ENCODE measurements at regions not wholly inside any gene's neighbourhood (a gene's known extent, or its start where the extent isn't known, plus 50 kb on each side); places are given as distances from the start of the nearest gene placed in this dataset.

- TF ChIP-seq, protein P1, sequence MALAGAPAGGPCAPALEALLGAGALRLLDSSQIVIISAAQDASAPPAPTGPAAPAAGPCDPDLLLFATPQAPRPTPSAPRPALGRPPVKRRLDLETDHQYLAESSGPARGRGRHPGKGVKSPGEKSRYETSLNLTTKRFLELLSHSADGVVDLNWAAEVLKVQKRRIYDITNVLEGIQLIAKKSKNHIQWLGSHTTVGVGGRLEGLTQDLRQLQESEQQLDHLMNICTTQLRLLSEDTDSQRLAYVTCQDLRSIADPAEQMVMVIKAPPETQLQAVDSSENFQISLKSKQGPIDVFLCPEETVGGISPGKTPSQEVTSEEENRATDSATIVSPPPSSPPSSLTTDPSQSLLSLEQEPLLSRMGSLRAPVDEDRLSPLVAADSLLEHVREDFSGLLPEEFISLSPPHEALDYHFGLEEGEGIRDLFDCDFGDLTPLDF (CRISPR knock-in tag; IDR thresholded peaks at IDR 0.05), result no peak
- TF ChIP-seq, protein P2, sequence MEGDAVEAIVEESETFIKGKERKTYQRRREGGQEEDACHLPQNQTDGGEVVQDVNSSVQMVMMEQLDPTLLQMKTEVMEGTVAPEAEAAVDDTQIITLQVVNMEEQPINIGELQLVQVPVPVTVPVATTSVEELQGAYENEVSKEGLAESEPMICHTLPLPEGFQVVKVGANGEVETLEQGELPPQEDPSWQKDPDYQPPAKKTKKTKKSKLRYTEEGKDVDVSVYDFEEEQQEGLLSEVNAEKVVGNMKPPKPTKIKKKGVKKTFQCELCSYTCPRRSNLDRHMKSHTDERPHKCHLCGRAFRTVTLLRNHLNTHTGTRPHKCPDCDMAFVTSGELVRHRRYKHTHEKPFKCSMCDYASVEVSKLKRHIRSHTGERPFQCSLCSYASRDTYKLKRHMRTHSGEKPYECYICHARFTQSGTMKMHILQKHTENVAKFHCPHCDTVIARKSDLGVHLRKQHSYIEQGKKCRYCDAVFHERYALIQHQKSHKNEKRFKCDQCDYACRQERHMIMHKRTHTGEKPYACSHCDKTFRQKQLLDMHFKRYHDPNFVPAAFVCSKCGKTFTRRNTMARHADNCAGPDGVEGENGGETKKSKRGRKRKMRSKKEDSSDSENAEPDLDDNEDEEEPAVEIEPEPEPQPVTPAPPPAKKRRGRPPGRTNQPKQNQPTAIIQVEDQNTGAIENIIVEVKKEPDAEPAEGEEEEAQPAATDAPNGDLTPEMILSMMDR (IDR thresholded peaks at IDR 0.05), result no peak
- TF ChIP-seq JUN (CRISPR knock-in tag; IDR thresholded peaks at IDR 0.05) (no peak), TCF7 (CRISPR knock-in tag; IDR thresholded peaks at IDR 0.05; ENCODE audit: low read depth) (no peak), ZNF121 (CRISPR knock-in tag; IDR thresholded peaks at IDR 0.05) (no peak), CREB1 (CRISPR knock-in tag; IDR thresholded peaks at IDR 0.05) (no peak), FOXJ3 (CRISPR knock-in tag; IDR thresholded peaks at IDR 0.05; ENCODE audit: borderline replicate concordance) (no peak), NR3C1 (CRISPR knock-in tag; conservative IDR thresholded peaks at IDR 0.05; ENCODE audit: low read depth) (no peak), ELF4 (CRISPR knock-in tag; IDR thresholded peaks at IDR 0.05; ENCODE audit: low read depth) (no peak), ZNF263 (CRISPR knock-in tag; IDR thresholded peaks at IDR 0.05; ENCODE audit: low read depth) (no peak), ATF6 (CRISPR knock-in tag; IDR thresholded peaks at IDR 0.05) (no peak)
- TF ChIP-seq, protein P3, sequence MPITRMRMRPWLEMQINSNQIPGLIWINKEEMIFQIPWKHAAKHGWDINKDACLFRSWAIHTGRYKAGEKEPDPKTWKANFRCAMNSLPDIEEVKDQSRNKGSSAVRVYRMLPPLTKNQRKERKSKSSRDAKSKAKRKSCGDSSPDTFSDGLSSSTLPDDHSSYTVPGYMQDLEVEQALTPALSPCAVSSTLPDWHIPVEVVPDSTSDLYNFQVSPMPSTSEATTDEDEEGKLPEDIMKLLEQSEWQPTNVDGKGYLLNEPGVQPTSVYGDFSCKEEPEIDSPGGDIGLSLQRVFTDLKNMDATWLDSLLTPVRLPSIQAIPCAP (CRISPR knock-in tag; IDR thresholded peaks at IDR 0.05), result no peak
These were observed 648.3 kb upstream of the NECTIN3 start for GRCh38 chr3:110423276-110423675.

Measured in WTC11 (cell line).